ENCODE measurements at regions not wholly inside any gene's neighbourhood (a gene's known extent, or its start where the extent isn't known, plus 50 kb on each side); places are given as distances from the start of the nearest gene placed in this dataset.

DNA sequence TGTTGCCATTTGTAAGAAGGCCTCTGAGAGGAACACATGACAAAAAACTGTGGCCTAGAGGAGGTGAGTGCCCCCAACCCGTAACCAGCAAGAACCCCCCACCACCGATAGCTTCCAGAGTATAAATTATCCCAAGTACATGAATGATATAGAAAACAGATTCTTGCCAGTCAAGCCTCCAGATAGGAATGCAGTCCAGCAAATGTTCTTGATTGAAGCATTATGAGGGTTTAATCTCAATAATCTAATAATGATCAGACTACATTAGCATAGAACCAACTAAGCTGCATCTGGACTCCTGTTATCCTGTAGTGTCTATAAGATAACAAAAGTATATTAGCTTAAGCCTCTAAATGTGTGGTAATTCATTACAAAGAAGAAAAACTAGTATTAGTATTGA is 908.9 kb upstream of the ATXN8OS start:
- TF ChIP-seq ZNF70 (CRISPR knock-in tag; IDR thresholded peaks at IDR 0.05): no peak
- no peak for TF ChIP-seq ZNF8 (CRISPR knock-in tag; IDR thresholded peaks at IDR 0.05)
- TF ChIP-seq ARNTL (CRISPR knock-in tag; IDR thresholded peaks at IDR 0.05; ENCODE audit: borderline replicate concordance, low read depth): no peak
- TF ChIP-seq, protein P1, sequence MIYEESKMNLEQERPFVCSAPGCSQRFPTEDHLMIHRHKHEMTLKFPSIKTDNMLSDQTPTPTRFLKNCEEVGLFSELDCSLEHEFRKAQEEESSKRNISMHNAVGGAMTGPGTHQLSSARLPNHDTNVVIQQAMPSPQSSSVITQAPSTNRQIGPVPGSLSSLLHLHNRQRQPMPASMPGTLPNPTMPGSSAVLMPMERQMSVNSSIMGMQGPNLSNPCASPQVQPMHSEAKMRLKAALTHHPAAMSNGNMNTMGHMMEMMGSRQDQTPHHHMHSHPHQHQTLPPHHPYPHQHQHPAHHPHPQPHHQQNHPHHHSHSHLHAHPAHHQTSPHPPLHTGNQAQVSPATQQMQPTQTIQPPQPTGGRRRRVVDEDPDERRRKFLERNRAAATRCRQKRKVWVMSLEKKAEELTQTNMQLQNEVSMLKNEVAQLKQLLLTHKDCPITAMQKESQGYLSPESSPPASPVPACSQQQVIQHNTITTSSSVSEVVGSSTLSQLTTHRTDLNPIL (CRISPR knock-in tag; IDR thresholded peaks at IDR 0.05; ENCODE audit: low read depth): no peak; the same call in 1 of the 2 replicates
- no peak for TF ChIP-seq OSR1 (CRISPR knock-in tag; IDR thresholded peaks at IDR 0.05)
- no peak for TF ChIP-seq CSDC2 (CRISPR knock-in tag; IDR thresholded peaks at IDR 0.05)
- 0 out of 2 replicates have a peak, but pooled peaks have one; percentile 37 for TF ChIP-seq BACH2 (CRISPR knock-in tag; IDR thresholded peaks at IDR 0.05; ENCODE audit: borderline replicate concordance)
- TF ChIP-seq TSHZ2 (CRISPR knock-in tag; IDR thresholded peaks at IDR 0.05): peak; percentile 88; the same call in 1 of the 2 replicates
- TF ChIP-seq, protein P2, sequence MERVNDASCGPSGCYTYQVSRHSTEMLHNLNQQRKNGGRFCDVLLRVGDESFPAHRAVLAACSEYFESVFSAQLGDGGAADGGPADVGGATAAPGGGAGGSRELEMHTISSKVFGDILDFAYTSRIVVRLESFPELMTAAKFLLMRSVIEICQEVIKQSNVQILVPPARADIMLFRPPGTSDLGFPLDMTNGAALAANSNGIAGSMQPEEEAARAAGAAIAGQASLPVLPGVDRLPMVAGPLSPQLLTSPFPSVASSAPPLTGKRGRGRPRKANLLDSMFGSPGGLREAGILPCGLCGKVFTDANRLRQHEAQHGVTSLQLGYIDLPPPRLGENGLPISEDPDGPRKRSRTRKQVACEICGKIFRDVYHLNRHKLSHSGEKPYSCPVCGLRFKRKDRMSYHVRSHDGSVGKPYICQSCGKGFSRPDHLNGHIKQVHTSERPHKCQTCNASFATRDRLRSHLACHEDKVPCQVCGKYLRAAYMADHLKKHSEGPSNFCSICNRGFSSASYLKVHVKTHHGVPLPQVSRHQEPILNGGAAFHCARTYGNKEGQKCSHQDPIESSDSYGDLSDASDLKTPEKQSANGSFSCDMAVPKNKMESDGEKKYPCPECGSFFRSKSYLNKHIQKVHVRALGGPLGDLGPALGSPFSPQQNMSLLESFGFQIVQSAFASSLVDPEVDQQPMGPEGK (CRISPR knock-in tag; IDR thresholded peaks at IDR 0.05; ENCODE audit: borderline replicate concordance): no peak
- TF ChIP-seq ESRRG (CRISPR knock-in tag; IDR thresholded peaks at IDR 0.05): no peak
- TF ChIP-seq GLIS3 (CRISPR knock-in tag; IDR thresholded peaks at IDR 0.05): no peak
- no peak for TF ChIP-seq ZC3H10 (CRISPR knock-in tag; IDR thresholded peaks at IDR 0.05)
- no peak for TF ChIP-seq RARB (CRISPR knock-in tag; IDR thresholded peaks at IDR 0.05)
- no peak for TF ChIP-seq TOX (CRISPR knock-in tag; IDR thresholded peaks at IDR 0.05; ENCODE audit: borderline replicate concordance)
- no peak for TF ChIP-seq ZFP30 (CRISPR knock-in tag; IDR thresholded peaks at IDR 0.05)
- no peak for TF ChIP-seq POU6F1 (CRISPR knock-in tag; IDR thresholded peaks at IDR 0.05; ENCODE audit: borderline replicate concordance, low read depth)
- peak; percentile 97 for TF ChIP-seq TCF4 (CRISPR knock-in tag; IDR thresholded peaks at IDR 0.05; ENCODE audit: borderline replicate concordance)
- peak; percentile 66 for TF ChIP-seq ISL1 (CRISPR knock-in tag; IDR thresholded peaks at IDR 0.05)
- no peak for TF ChIP-seq SNAI2 (CRISPR knock-in tag; IDR thresholded peaks at IDR 0.05)
- TF ChIP-seq CSRNP3 (CRISPR knock-in tag; IDR thresholded peaks at IDR 0.05): peak; percentile 88
- TF ChIP-seq ZFP3 (CRISPR knock-in tag; IDR thresholded peaks at IDR 0.05): no peak

GRCh38 chr13:69194130-69194529 is 913.5 kb upstream of the ATXN8OS start:
- no peak for ATAC-seq
- TF ChIP-seq SNAI2 (CRISPR knock-in tag; IDR thresholded peaks at IDR 0.05): no peak
- no peak for TF ChIP-seq ZFP3 (CRISPR knock-in tag; IDR thresholded peaks at IDR 0.05)
- no peak for TF ChIP-seq ZFP30 (CRISPR knock-in tag; IDR thresholded peaks at IDR 0.05)
- TF ChIP-seq TOX (CRISPR knock-in tag; IDR thresholded peaks at IDR 0.05; ENCODE audit: borderline replicate concordance): no peak
- TF ChIP-seq PPARA (CRISPR knock-in tag; IDR thresholded peaks at IDR 0.05; ENCODE audit: borderline replicate concordance): no peak
- no peak for TF ChIP-seq TCF4 (CRISPR knock-in tag; IDR thresholded peaks at IDR 0.05; ENCODE audit: borderline replicate concordance)
- TF ChIP-seq ISL1 (CRISPR knock-in tag; IDR thresholded peaks at IDR 0.05): no peak
- no peak for TF ChIP-seq ZNF565 (CRISPR knock-in tag; conservative IDR thresholded peaks at IDR 0.05; ENCODE audit: low read depth)
- no peak for TF ChIP-seq BACH2 (CRISPR knock-in tag; IDR thresholded peaks at IDR 0.05; ENCODE audit: borderline replicate concordance)
- TF ChIP-seq, protein P1 (CRISPR knock-in tag; IDR thresholded peaks at IDR 0.05; ENCODE audit: low read depth): no peak
- TF ChIP-seq POU6F1 (CRISPR knock-in tag; IDR thresholded peaks at IDR 0.05; ENCODE audit: borderline replicate concordance, low read depth): no peak
- TF ChIP-seq CSDC2 (CRISPR knock-in tag; IDR thresholded peaks at IDR 0.05): no peak
- TF ChIP-seq, protein P2 (CRISPR knock-in tag; IDR thresholded peaks at IDR 0.05; ENCODE audit: borderline replicate concordance): no peak
- TF ChIP-seq ESRRG (CRISPR knock-in tag; IDR thresholded peaks at IDR 0.05): no peak

More for the DNA sequence above, 908.9 kb upstream of the ATXN8OS start:
- no peak; the same call in 2 of the 3 replicates for ATAC-seq
